ENCODE measurements at regions not wholly inside any gene's neighbourhood (a gene's known extent, or its start where the extent isn't known, plus 50 kb on each side); places are given as distances from the start of the nearest gene placed in this dataset.

- TF ChIP-seq CTCF (IDR thresholded peaks at IDR 0.05) (no peak), POLR2A (IDR thresholded peaks at IDR 0.05) (no peak)
These were observed 349.4 kb downstream of the DLEU7 start for GRCh38 chr13:50494138-50494537.

Measured in lower leg skin (tissue), 3 donors.